NCI-H128 (cell line): ENCODE measurements at regions not wholly inside any gene's neighbourhood (a gene's known extent, or its start where the extent isn't known, plus 50 kb on each side); places are given as distances from the start of the nearest gene placed in this dataset.

ENCODE experiments used
- DNase-seq: peaks from one replicate; lab custom pipeline; 2025; ENCODE audit not compliant: unreplicated experiment; lab: John Stamatoyannopoulos, UW

- no peak for DNase-seq
These were observed 215.3 kb downstream of the RNF152 start for GRCh38 chr18:61677435-61677970.

- DNase-seq = no peak
These were observed 215.9 kb downstream of the RNF152 start for GRCh38 chr18:61676773-61677434.

DNA sequence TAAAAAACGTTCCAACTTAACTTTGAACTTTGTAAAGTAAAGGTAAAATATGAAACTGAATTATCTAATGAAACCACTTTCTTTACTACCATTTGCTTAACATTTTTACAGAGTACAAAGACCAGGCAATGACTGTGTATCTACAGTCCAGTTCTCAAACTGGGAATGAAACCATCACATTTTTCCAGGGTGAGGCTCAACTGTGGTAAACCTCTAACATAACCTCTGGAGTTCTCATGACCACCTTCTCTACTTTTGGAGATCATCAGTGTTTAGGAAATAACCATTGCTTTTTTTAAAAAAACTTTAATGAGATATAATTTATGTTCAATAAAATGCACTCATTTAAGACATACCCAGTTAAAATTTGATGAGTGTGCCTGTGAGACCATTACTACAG lies 223.5 kb downstream of the RNF152 start:
- no peak for DNase-seq

- no peak for DNase-seq
These were observed 225.8 kb downstream of the RNF152 start for GRCh38 chr18:61666876-61667590.

DNA sequence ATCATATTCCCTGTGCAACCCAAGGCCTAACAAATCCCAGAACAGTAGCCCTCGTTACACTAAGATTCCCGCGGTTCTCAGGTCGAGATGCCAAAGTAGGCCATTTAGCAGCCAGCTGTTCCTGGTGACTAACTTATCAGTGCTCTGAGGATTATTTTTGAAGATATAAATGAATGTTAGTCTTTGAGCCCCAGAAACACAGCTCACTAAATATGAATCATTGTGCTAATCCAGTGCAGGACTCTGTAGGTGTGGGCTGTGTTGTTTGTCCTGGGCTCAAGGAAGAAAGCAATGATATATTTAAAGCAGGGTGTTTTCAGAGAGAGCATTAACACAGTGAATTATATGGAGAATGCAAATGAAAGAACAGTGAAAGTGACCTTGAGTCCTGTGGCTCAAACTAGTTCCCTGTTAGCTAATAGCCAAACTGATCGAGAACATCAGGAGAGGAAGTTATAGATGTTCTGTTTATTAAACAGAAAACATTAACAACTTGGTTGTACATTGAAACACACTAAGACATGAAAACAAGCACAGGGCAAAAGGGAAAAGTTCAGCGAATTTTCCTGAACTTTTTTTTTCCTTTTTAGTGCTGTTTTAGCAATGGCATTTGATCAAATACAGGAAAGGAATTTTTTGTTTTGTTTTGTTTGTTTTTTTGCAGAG lies 228.3 kb downstream of the RNF152 start:
- no peak for DNase-seq

- DNase-seq = no peak
These were observed 230.1 kb downstream of the RNF152 start for GRCh38 chr18:61662726-61663125.

GRCh38 chr18:61658431-61658830 lies 234.4 kb downstream of the RNF152 start:
- DNase-seq = no peak

GRCh38 chr18:61657066-61657732 lies 235.6 kb downstream of the RNF152 start:
- DNase-seq = no peak

GRCh38 chr18:61655630-61656029 lies 237.2 kb downstream of the RNF152 start:
- DNase-seq = no peak

DNA sequence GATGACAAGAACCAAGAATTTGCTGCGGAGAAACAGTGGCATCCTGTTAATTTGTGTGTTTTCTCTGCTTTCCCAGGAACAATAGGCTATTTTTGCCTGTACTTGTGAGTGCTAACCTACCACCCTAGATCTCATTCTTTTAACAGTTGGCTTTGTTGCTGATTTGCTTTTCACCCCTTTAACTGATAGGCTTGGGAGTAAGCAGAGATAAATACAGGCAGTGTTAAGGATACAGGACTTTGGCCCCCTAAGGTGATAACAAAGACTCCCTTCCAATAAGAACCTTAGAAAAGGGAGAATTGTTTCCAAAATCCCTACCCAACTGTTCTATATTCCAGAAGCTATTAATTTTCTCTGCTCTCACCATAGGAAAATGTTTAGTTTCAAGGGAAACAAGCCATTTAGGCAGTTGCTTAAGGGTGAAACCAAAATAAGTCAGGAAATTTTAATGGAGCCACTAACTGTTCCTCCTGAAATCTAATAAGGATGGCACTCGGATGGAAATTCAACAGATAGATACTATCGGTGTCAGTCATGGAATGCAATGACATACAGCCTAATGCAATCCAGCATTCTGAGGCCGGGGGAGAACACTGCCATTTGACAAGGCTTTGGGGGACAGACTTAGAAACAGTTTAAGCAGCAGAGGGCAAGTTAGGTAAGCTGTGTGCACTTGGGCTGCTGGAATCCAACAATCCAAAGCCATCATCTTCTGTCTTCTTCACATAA lies 238.8 kb downstream of the RNF152 start:
- DNase-seq = no peak

GRCh38 chr18:61651880-61652268 lies 240.9 kb downstream of the RNF152 start:
- no peak for DNase-seq

DNA sequence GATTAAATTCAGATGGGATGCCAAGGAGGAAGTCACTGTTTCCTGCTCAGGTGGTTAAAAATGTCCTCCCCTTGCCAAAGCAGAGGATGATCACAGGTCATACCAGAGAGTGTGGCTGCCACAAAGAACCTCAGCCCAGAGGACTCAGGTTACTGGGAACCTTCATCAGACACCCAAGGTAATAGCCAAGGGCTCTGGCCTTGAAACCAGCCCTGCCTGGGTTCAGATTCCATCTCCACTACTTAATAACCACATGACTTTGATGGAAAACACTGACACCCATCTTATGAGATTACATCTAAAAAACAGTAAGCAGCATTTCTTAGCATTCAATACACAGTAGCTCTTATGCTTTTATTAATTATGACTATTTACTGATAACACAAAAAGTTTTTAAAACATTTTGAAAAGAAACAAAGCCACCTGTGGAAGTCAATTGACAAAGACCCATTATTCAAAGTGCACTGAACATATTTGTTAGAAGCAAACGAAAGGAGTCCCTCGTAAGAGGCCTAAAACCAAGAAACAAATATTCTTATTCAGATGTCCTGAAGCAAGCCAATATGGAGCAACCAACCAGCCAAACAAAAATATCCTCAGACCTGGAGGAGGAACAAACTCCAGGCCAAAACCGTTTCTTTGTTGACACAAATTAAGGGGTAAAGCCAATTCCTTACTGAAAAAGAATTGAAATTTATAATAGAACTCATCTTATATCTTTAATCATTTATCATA lies 241.5 kb downstream of the RNF152 start:
- DNase-seq = no peak

GRCh38 chr18:61643884-61644647 lies 248.7 kb downstream of the RNF152 start:
- DNase-seq = no peak

- no peak for DNase-seq
These were observed 252.9 kb downstream of the RNF152 start for GRCh38 chr18:61639886-61640285.

- no peak for DNase-seq
These were observed 254.8 kb downstream of the RNF152 start for GRCh38 chr18:61637905-61638595.

DNA sequence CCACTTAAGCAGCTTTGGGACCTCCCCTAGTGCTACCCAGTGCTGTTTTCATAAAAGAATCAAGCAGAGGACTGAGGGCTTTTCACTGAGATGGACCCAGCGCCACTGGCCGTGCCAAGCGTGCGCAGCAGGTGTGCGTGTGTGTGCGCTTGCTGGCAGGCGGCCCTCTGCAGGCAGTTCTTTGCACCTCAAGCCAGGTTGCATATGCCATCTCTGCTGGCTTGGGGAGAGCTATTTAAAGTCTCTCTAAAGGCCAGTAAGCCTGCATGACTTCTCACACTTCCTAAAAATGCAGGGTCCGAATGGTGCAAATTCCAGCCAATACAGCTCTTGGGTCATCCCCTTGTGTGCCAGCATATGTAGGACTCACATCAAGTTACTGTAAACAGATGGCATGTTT lies 255.5 kb downstream of the RNF152 start:
- DNase-seq = no peak

- peak; percentile 21 for DNase-seq
These were observed 256.8 kb downstream of the RNF152 start for GRCh38 chr18:61635901-61636528.

DNA sequence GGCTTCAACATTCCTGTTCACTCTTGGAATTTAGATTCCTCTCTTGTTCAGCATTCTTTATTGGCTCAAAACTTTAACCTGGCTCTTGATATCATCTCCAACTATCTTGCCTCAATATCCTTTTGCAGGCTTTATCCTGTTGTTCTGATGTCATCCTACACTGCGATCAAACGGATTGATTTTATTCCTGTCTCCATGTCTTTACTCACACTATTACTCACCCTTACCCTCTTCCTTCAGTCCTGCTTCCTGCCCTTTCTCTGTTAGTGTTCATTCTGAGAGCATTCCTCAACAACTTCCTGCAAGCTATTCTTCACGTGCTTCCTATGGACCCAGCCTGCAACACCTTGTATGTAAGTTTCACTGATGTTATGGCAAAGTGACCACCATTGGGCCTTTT lies 264.7 kb downstream of the RNF152 start:
- no peak for DNase-seq
